ENCODE measurements at regions not wholly inside any gene's neighbourhood (a gene's known extent, or its start where the extent isn't known, plus 50 kb on each side); places are given as distances from the start of the nearest gene placed in this dataset.

DNA sequence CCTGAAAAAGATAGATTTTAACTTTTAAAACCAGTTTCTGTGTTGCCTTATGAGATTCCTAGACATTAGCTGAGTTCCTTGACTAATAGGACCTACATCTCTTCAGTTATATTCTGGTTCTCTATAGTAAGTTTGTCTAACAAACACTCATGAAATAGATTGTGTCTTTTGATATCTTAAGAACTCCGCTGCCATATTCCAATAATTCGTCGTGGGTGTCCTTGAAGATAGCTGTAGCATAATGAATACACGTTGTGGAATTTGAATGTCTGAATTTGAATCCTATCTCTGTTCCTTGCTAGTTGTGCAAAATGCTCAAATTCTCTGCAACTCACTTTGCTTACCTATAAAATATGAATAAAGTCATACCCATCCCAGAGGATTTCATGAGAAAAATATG lies 176.8 kb upstream of the COL3A1 start:
- TF ChIP-seq, protein P1, sequence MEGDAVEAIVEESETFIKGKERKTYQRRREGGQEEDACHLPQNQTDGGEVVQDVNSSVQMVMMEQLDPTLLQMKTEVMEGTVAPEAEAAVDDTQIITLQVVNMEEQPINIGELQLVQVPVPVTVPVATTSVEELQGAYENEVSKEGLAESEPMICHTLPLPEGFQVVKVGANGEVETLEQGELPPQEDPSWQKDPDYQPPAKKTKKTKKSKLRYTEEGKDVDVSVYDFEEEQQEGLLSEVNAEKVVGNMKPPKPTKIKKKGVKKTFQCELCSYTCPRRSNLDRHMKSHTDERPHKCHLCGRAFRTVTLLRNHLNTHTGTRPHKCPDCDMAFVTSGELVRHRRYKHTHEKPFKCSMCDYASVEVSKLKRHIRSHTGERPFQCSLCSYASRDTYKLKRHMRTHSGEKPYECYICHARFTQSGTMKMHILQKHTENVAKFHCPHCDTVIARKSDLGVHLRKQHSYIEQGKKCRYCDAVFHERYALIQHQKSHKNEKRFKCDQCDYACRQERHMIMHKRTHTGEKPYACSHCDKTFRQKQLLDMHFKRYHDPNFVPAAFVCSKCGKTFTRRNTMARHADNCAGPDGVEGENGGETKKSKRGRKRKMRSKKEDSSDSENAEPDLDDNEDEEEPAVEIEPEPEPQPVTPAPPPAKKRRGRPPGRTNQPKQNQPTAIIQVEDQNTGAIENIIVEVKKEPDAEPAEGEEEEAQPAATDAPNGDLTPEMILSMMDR (IDR thresholded peaks at IDR 0.05; ENCODE audit: insufficient read depth, missing control alignments), result no peak
- no peak for FAIRE-seq
- no peak for DNase-seq (ENCODE audit: insufficient read length, low spot score)

- FAIRE-seq (no peak), DNase-seq (ENCODE audit: insufficient read length, low spot score) (no peak)
- TF ChIP-seq, protein P1 (IDR thresholded peaks at IDR 0.05; ENCODE audit: insufficient read depth, missing control alignments), result no peak
Observed at GRCh38 chr2:188798159-188798558, 176.0 kb upstream of the COL3A1 start.

GRCh38 chr2:188805219-188805618 lies 169.0 kb upstream of the COL3A1 start:
- FAIRE-seq (no peak), DNase-seq (ENCODE audit: insufficient read length, low spot score) (no peak)
- TF ChIP-seq, protein P1 (IDR thresholded peaks at IDR 0.05; ENCODE audit: insufficient read depth, missing control alignments), result no peak

GRCh38 chr2:188808947-188809355 lies 165.2 kb upstream of the COL3A1 start:
- FAIRE-seq, result no peak
- DNase-seq (ENCODE audit: insufficient read length, low spot score), result no peak
- TF ChIP-seq, protein P1 (IDR thresholded peaks at IDR 0.05; ENCODE audit: insufficient read depth, missing control alignments), result no peak

DNA sequence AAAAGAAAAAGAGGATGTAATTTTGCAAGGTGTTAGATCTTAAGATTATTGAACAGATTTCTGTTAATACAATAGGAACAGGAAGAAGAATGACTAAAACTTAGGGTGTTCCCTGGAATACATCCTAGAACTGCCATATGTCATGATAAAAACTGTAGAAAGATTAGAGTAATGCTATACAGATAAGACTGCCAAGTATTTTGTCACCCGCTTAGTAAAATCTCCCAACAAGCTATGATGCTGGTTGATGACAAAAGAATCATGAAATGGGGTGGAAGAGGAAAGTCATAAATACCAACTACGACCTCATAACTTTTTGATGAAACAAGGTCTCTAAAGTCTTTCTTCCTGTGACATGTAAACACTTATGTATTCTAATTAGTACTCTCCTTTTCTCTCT lies 163.6 kb upstream of the COL3A1 start:
- FAIRE-seq (no peak), DNase-seq (ENCODE audit: insufficient read length, low spot score) (no peak)
- TF ChIP-seq, protein P1 (IDR thresholded peaks at IDR 0.05; ENCODE audit: insufficient read depth, missing control alignments), result no peak

DNA sequence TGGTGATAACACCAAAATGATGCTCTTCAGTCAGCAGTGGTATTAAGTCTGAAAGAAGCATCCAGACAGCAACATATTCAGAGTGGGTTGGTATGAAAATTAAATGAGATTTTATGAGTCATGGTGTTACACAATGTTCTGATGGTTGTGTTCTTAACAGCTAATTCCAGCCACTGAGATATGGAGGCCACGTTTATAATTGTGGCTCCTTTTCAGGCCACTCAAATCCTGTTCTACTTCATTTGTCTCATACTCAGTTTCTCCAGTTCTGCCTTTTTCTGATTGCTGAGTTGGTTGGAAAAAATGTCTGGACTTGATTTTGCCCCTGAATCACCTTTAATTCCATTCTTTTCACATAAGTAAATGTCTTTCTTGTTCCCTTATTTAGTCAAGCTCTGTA lies 162.7 kb upstream of the COL3A1 start:
- no peak for FAIRE-seq
- TF ChIP-seq, protein P1 (IDR thresholded peaks at IDR 0.05; ENCODE audit: insufficient read depth, missing control alignments), result no peak
- DNase-seq (ENCODE audit: insufficient read length, low spot score), result no peak

DNA sequence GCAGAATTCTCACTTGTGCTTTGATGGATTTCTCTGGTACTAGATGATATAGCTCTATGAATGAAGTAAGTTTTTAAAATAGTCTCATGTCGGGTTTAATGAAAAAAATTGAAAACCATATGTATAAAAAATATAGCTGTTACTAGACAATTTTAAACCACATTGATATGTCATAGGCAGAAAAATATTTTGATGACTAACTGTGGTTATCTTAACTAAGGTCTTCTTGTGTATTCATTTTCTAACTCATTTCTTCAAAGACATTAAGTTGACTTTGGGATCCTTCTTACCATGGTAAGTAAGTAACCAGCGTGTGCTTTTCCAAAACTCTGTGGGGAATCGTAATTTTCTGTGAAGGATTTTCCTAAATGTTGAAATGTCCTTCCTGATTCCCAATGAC lies 160.9 kb upstream of the COL3A1 start:
- no peak for DNase-seq (ENCODE audit: insufficient read length, low spot score)
- TF ChIP-seq, protein P1 (IDR thresholded peaks at IDR 0.05; ENCODE audit: insufficient read depth, missing control alignments), result no peak
- no peak for FAIRE-seq

All from D721Med (cell line).